GM13977 (cell line): ENCODE measurements at regions not wholly inside any gene's neighbourhood (a gene's known extent, or its start where the extent isn't known, plus 50 kb on each side); places are given as distances from the start of the nearest gene placed in this dataset.

Experiments
- DNase-seq: peaks from one replicate; pipeline ENCODE4 v3.0.0; 2012; ENCODE audit warnings: low spot score
- in situ Hi-C: fragments of 300-500 bp; cut with MboI; formaldehyde crosslinking; loops from one replicate; pipeline ENCODE4 v1.12.0; 2022; ENCODE audit warnings: low sequenced_read_pairs, low pct_unique_long_range_greater_than_20kb, mixed read lengths, inconsistent platforms; ENCODE audit not compliant: unreplicated experiment
- TF ChIP-seq, protein P1 (sequence below): IDR thresholded peaks from 2 replicates; pipeline ENCODE4 v1.5.1; 2012; ENCODE audit warnings: mild to moderate bottlenecking, control low read depth; ENCODE audit not compliant: insufficient read depth; ENCODE audit errors: extremely low read depth, missing control alignments

DNA sequence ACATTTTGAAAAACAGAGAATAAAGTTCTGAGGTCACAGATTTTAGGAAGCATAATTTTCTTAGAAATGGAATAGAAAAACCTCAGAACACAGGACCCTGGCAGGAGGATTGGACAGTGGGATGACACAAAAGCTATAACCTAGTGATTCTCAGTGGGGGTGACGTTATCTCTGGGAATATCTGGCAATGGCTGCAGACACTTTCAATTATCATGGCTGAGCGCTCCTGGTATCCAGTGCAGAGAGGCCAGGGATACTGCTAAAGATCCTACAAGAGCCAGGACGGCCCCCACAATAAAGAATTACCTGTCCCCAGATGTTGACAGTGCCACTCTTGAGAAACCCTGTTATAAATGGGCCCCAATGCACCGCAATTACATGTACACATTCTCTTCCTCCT, 117.2 kb upstream of the SPRED2 start:
- DNase-seq: no peak
- TF ChIP-seq, protein P1, sequence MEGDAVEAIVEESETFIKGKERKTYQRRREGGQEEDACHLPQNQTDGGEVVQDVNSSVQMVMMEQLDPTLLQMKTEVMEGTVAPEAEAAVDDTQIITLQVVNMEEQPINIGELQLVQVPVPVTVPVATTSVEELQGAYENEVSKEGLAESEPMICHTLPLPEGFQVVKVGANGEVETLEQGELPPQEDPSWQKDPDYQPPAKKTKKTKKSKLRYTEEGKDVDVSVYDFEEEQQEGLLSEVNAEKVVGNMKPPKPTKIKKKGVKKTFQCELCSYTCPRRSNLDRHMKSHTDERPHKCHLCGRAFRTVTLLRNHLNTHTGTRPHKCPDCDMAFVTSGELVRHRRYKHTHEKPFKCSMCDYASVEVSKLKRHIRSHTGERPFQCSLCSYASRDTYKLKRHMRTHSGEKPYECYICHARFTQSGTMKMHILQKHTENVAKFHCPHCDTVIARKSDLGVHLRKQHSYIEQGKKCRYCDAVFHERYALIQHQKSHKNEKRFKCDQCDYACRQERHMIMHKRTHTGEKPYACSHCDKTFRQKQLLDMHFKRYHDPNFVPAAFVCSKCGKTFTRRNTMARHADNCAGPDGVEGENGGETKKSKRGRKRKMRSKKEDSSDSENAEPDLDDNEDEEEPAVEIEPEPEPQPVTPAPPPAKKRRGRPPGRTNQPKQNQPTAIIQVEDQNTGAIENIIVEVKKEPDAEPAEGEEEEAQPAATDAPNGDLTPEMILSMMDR: no peak
- in situ Hi-C loops: loop anchor here (10.0 kb wide), 1 partner anchor 285 kb away; no protein-coding TSS in a partner anchor

DNA sequence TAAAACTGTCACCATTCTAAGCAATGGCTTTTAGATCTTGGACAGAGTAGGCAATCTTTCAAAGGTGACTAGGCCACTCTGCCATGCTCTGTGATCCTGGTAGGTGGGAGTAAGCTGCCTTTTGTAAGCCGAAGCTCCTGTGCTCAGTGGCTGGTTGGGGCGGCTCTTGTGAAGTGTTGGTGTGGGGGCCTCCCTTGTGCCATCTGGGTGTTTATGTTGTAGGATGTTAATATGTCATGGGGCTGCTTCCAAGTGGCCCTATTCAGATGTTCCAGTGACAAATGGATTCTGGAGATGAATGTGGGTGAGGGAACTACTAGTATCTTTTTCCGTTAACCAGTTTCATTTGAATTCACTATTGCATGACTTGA, 116.8 kb upstream of the SPRED2 start:
- DNase-seq: no peak
- TF ChIP-seq, protein P1: no peak
- in situ Hi-C loops: no loop called here

DNA sequence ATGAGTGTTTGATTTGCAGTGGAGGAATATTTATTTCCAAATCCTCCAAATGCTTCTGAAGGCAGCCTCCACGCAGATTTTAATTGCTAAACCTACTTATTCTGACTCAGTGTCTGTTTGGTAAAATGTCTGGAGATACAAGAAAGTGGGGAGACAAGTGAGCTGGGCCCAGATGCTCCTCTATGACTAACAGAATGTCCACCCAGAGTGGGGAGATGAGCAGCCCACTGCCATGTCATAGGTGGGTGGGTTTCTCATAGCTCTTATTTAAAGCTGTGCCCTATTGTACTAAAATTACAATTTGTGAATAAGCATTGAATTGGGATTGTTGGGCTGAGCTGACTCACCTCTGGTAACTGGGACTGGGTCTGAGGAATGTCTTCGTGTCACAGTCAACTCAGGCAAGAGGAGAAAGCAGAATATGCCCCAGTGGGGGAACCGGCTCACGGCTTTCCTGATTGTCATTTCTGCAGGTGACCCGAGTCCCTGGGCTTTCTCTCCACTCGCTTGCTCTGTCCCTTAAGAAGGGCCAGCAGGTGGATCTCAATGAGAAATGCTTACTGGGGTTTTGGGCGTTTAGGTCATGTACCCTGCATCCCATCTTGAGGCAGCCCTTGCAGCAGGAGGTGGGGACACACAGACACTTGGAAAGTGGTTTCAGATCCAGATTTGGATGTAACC, 116.3 kb upstream of the SPRED2 start:
- TF ChIP-seq, protein P1: no peak
- in situ Hi-C loops: no loop called here
- no peak for DNase-seq

DNA sequence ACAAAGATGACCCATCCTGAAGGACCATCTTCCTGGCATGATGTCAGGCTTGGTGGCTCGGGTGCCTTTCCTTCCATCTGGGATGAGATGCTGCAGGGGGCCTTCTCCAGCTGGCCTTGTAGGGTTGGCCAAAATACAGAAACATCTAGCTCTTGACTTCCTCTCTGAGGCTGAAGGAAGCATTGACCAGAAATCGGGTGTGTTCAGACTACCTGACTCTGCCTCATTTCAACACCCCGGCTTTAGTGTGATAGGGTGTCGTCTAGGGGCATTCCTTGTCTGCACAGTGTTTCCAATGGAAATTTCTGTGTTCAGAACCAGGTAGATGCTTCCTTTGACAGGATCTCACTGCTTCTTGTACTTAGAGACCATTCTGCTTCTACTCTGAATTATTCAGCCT, 115.7 kb upstream of the SPRED2 start:
- in situ Hi-C loops: no loop called here
- TF ChIP-seq, protein P1: no peak
- DNase-seq: no peak

DNA sequence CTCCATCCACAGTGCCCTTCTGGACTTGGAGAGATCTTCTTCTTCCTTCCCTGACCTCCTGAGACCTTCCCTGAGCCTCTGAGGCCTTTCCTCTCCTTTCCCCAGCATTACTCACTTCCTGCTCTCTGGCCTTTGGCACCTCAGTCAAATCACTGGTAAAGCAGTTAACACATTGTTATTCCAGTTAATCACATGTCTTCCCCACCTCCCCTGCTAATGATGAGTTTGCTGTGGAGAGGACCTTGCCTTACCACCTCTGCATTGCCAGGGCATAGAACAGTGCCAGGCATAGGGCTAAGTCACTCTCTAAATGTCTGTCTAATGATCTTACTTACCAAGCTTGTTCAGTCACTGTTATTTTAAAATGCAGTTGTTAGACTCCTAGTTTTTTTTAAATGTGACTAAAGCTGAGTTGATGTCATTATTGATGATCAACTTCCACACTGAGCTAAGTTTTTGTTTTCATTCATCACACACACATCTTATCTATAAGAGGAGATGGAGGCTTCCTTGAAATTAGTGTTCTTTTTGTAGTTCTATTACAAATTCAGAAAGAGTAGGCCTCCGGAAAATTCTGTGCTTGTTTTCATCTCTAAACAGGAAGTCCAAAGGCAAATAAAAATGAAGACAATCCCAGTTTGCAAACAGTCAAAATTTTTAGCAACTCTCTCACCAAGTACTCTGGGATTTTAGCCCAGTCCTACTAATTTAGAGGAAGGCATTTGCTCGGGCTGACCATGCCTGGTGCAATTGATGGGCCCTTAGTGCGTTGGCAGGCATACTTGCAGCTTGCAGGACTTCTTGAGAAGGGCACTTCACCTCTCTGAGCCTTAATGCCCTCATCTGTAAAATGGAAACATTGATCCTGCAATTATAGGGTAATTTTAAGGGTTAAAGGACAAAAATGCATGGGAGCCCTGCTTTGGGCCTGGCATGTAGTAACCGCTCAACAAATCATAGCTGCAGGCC, 113.7 kb upstream of the SPRED2 start:
- TF ChIP-seq, protein P1: no peak
- in situ Hi-C loops: no loop called here
- DNase-seq: no peak

DNA sequence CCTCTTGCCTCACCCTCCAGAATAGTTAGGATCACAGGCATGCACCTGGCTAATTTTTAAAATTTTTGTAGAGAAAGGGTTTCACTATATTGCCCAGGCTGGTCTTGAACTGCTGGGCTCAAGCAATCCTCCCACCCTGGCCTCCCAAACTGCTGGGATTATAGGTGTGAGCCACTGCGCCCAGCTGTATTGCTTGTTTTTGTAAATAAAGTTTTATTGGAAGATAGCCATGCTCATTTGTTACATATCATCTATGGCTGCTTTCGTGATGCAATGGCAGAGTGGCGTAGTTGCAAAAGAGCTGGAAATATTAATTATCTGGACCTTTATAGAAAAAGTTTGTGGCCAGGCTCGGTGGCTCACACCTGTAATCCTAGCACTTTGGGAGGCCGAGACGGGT, 109.4 kb upstream of the SPRED2 start:
- TF ChIP-seq, protein P1: no peak
- DNase-seq: no peak
- in situ Hi-C loops: no loop called here
